ENCODE measurements at regions not wholly inside any gene's neighbourhood (a gene's known extent, or its start where the extent isn't known, plus 50 kb on each side); places are given as distances from the start of the nearest gene placed in this dataset.
"Not testable (repeated sequence)": the region's sequence is repeated elsewhere in the genome, so short reads cannot be mapped to it uniquely, and the experiment has no call there.

GRCh38 chr11:71638801-71639519 is 56.3 kb upstream of the KRTAP5-11 start:
- not testable (repeated sequence) for DNase-seq

GRCh38 chr11:71639520-71639849 is 56.8 kb upstream of the KRTAP5-11 start:
- not testable (repeated sequence) for DNase-seq

- DNase-seq: not testable (repeated sequence)
These were observed 57.2 kb upstream of the KRTAP5-11 start for GRCh38 chr11:71639916-71640315.

GRCh38 chr11:71647078-71647477 is 64.4 kb upstream of the KRTAP5-11 start:
- DNase-seq: not testable (repeated sequence)

GRCh38 chr11:71652998-71653397 is 70.3 kb upstream of the KRTAP5-11 start:
- DNase-seq: peak; percentile 1

GRCh38 chr11:71654423-71654822 is 71.7 kb upstream of the KRTAP5-11 start:
- DNase-seq: not testable (repeated sequence)

- not testable (repeated sequence) for DNase-seq
These were observed 72.4 kb upstream of the KRTAP5-11 start for GRCh38 chr11:71655041-71655440.

- DNase-seq: not testable (repeated sequence)
These were observed 73.8 kb upstream of the KRTAP5-11 start for GRCh38 chr11:71656513-71656912.

GRCh38 chr11:71664941-71665340 is 82.3 kb upstream of the KRTAP5-11 start:
- not testable (repeated sequence) for DNase-seq

GRCh38 chr11:71698110-71698509 is 115.4 kb upstream of the KRTAP5-11 start:
- not testable (repeated sequence) for DNase-seq

GRCh38 chr11:71698961-71699360 is 116.3 kb upstream of the KRTAP5-11 start:
- not testable (repeated sequence) for DNase-seq

GRCh38 chr11:71701435-71702291 is 119.0 kb upstream of the KRTAP5-11 start:
- DNase-seq: not testable (repeated sequence)

GRCh38 chr11:71705086-71705737 is 122.5 kb upstream of the KRTAP5-11 start:
- not testable (repeated sequence) for DNase-seq

GRCh38 chr11:71705738-71706432 is 123.2 kb upstream of the KRTAP5-11 start:
- not testable (repeated sequence) for DNase-seq

- not testable (repeated sequence) for DNase-seq
These were observed 124.4 kb upstream of the KRTAP5-11 start for GRCh38 chr11:71707083-71707482.

GRCh38 chr11:71709541-71709940 is 123.5 kb upstream of the DEFB108B start:
- DNase-seq: not testable (repeated sequence)

- DNase-seq: not testable (repeated sequence)
These were observed 122.8 kb upstream of the DEFB108B start for GRCh38 chr11:71710171-71710671.

- DNase-seq: not testable (repeated sequence)
These were observed 122.2 kb upstream of the DEFB108B start for GRCh38 chr11:71710701-71711385.

- DNase-seq: not testable (repeated sequence)
These were observed 120.7 kb upstream of the DEFB108B start for GRCh38 chr11:71712350-71712749.

- not testable (repeated sequence) for DNase-seq
These were observed 120.2 kb upstream of the DEFB108B start for GRCh38 chr11:71712846-71713245.

GRCh38 chr11:71714510-71714909 is 118.5 kb upstream of the DEFB108B start:
- DNase-seq: not testable (repeated sequence)

GRCh38 chr11:71721840-71722239 is 111.2 kb upstream of the DEFB108B start:
- not testable (repeated sequence) for DNase-seq
